ENCODE measurements at regions not wholly inside any gene's neighbourhood (a gene's known extent, or its start where the extent isn't known, plus 50 kb on each side); places are given as distances from the start of the nearest gene placed in this dataset.

DNA sequence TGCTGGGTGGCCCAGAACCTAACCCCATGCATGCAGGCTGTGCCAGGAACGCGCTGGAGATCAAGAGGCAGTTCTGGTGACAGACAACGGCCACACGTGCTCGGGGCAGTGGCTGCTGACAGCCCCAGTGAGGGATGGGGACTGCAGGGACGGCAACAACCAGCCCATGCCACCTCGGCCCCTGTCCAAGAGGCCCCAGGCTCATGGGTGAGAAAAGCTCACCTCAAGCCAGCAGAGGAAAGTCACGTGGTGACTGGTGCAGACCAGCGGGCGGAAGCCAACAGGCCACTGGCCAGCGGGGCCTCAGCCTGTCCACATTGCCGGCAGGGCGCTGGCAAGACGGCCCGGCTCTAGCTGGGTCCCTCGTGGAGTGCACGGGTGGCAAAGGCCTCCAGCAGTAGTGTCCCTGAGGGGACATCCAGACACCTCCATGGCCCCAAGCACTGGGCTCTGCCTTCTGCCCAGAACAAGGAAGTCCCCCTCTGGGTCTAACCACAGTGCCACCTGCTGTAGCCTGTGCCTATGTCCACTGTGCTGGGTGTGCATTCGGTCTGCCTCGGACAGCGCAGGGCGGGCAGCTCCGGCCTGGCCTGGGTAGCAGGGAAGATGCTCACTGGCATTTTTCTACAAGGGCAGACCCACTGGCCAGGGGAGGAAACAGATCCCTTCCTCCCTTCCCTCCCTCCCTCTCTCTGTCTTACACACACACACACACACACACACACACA, 134.1 kb downstream of the NCOR2 start:
- H3K27ac ChIP-seq = no peak overlapping the region
- TF ChIP-seq, protein P1, sequence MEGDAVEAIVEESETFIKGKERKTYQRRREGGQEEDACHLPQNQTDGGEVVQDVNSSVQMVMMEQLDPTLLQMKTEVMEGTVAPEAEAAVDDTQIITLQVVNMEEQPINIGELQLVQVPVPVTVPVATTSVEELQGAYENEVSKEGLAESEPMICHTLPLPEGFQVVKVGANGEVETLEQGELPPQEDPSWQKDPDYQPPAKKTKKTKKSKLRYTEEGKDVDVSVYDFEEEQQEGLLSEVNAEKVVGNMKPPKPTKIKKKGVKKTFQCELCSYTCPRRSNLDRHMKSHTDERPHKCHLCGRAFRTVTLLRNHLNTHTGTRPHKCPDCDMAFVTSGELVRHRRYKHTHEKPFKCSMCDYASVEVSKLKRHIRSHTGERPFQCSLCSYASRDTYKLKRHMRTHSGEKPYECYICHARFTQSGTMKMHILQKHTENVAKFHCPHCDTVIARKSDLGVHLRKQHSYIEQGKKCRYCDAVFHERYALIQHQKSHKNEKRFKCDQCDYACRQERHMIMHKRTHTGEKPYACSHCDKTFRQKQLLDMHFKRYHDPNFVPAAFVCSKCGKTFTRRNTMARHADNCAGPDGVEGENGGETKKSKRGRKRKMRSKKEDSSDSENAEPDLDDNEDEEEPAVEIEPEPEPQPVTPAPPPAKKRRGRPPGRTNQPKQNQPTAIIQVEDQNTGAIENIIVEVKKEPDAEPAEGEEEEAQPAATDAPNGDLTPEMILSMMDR (conservative IDR thresholded peaks at IDR 0.05) = no peak
- TF ChIP-seq ZFX (IDR thresholded peaks at IDR 0.05) = no peak

DNA sequence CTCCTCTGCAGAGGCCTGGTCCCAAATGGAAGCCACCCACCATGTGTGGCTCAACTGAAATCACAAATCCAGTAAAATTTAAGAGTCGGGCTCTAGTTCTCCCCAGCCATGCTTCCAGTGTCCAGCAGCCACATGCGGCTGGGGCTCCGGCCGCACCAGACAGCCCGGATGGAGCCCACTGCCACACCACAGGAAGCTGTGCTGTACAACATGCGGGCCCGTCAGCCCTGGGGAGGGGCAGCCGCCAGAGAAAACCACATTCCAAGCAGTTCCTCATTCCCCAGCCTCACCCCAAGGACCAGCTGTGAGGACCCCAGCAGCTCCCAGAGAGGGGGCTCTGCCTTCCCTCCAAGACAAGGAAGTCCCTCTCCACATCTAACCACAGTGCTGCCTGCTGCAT, 135.0 kb downstream of the NCOR2 start:
- no peak overlapping the region for H3K27ac ChIP-seq
- no peak for TF ChIP-seq ZFX (IDR thresholded peaks at IDR 0.05)
- TF ChIP-seq, protein P1 (conservative IDR thresholded peaks at IDR 0.05) = no peak

DNA sequence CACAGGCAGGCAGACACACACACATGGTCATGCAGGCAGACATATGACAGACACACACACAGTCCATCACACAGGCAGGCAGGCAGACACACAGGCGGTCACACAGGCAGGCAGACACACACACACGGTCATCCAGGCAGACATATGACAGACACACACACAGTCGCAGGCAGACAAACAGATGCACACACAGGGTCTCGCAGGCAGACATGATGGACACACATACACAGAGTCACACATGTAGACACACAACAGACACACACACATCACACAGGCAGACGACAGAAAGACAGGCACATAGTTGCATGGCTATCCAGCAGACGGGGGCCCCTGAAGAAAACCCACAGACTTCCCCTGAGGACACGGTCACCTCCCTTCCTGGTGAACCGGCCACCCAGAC, 135.4 kb downstream of the NCOR2 start:
- H3K27ac ChIP-seq = no peak overlapping the region
- TF ChIP-seq, protein P1 (conservative IDR thresholded peaks at IDR 0.05) = no peak
- TF ChIP-seq ZFX (IDR thresholded peaks at IDR 0.05) = no peak

DNA sequence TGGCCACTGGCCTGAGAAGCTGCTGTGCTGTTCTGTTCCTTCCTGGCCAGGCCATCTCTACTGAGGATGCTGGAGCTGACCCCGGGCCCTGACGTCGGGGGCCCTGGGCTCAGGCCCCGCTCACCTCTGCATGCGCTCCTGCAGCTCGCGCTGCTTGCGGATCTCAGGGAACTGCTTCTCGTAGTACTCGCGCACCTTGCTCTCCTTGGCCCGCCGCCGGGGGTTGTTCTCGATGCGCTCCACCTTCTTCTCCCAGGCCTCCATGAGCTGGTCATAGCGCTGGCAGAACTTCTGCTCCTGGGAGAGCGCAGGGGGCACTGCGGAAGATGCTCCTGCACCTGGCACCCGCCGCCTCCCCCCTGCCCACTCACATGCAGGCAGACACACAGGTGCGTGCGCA, 135.6 kb downstream of the RFLNA start:
- TF ChIP-seq, protein P1 (conservative IDR thresholded peaks at IDR 0.05) = no peak
- TF ChIP-seq ZFX (IDR thresholded peaks at IDR 0.05) = no peak
- no peak overlapping the region for H3K27ac ChIP-seq

DNA sequence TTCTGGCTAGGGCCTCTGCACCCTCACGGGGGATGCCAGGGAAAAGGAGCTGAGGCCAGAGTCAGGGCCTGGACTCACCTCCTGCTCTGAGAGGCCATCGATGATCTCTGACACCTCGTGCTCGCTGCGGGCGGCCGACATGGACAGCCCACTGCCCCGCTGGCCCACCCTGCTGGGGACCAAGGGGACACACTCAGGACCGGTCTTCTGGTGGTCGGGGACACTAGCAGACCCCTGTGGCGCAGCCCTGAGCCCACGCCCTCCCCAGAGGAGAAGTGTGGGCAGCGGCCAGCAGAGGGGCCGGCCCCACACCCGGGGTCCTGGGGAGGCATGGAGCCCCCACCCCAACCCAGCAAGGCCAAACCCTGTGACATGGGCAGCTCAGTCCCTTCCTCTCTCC, 134.6 kb downstream of the RFLNA start:
- TF ChIP-seq, protein P1 (conservative IDR thresholded peaks at IDR 0.05) = no peak
- TF ChIP-seq ZFX (IDR thresholded peaks at IDR 0.05) = no peak
- H3K27ac ChIP-seq = no peak overlapping the region

DNA sequence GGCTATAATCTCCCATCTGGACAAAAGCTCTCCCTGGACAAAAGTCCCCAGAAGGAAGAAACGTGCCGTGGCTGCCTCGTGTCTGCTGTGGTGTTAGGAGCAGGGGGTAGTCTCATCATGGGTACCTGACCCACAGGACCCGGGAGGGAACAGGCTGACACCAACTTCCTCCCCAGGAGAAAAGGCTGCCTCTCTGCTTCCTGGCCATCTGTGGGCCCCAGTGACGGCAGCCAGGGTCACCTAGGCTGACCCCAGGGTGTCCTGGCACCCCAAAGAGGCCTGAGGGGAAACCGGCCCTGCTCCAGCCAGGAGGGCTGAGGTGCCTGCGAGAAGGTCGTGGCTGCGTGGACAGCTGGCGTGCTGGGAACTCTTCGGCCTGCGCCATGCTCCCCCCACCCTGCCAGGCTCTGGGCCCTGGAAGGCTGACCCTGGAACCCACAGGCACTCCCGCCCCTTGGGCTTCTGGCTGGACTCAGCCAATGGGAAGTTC, 133.9 kb downstream of the RFLNA start:
- H3K27ac ChIP-seq = no peak overlapping the region
- TF ChIP-seq ZFX (IDR thresholded peaks at IDR 0.05) = no peak
- TF ChIP-seq, protein P1 (conservative IDR thresholded peaks at IDR 0.05) = no peak

DNA sequence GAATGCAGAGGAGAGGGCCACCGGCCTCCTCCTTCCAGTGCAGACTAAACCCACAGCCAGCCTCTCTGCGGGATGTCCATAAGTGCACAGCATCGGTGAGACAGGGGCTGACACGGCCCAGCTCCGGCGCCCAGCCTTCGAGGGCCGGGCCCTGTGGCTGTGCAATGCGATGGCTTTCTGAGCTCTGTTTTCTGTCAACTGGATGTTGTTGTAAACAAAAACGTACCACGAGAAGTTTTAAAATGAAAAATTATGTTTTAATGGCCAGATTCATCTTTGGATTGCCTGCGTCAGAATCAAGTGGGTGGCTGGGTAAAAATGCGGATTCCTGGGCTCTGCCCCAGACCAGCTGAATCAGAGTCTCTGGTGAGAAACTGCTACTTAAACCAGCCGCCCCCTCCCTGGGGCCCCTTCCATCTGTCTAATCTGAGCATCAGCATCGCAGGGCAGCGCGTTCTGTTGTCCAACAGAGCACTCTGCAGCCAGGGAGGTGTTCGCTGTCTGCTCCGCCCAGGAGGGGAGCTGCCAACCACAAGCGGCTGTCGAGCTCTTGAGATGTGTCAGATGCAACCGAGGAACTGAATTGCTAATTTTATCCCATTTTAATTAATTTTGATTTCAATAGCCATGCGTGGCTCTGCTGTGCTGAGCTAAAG, 133.4 kb downstream of the RFLNA start:
- no peak overlapping the region for H3K27ac ChIP-seq
- TF ChIP-seq, protein P1 (conservative IDR thresholded peaks at IDR 0.05) = no peak
- no peak for TF ChIP-seq ZFX (IDR thresholded peaks at IDR 0.05)

Measured in C4-2B (cell line).